SK-N-SH (cell line): ENCODE measurements at regions not wholly inside any gene's neighbourhood (a gene's known extent, or its start where the extent isn't known, plus 50 kb on each side); places are given as distances from the start of the nearest gene placed in this dataset.

ENCODE experiments used
- CTCF ChIA-PET: fragments of 300-600, 350-600 bp; formaldehyde crosslinking; extraction: SDS; loops from one replicate; lab custom pipeline; 2021; lab: Yijun Ruan, JAX
- POLR2A ChIA-PET: fragments of 350-600 bp; sonication (Branson Sonifier 250); formaldehyde crosslinking; extraction: SDS; loops from one replicate; lab custom pipeline; 2020; ENCODE audit warnings: antibody characterized with exemption, inconsistent platforms; lab: Yijun Ruan, JAX
- DNase-seq: peaks from one replicate; pipeline ENCODE4 v3.0.0; 2012
- H2AFZ ChIP-seq: fragments of 200-600 bp; sonication (generic); 2 replicates; pipeline ENCODE4 v1.8.1; 2016; ENCODE audit warnings: antibody characterized with exemption, mild to moderate bottlenecking, low read depth
- H3F3A ChIP-seq: fragments of 200-600 bp; sonication (generic); replicated peaks from 2 replicates; pipeline ENCODE3; 2016; ENCODE audit warnings: antibody characterized with exemption, mild to moderate bottlenecking; ENCODE audit not compliant: insufficient read depth
- H3K27ac ChIP-seq, 2 experiments: fragments of 200-500 bp in 1 of 2; fragments of 200-600 bp in 1 of 2; sonication (Bioruptor generic) in 1 of 2; sonication (generic), shearing (Covaris generic) in 1 of 2; 2 replicates each; pipeline versions ENCODE4 v1.5.1 to v1.6.1; 2014 to 2016; ENCODE audit warnings: low read depth in 2 of 2, inconsistent platforms in 1 of 2, low read length in 1 of 2, mild to moderate bottlenecking in 1 of 2, mixed read lengths in 1 of 2
- H3K27me3 ChIP-seq: fragments of 200-600 bp; sonication (generic), shearing (Covaris generic); 2 replicates; pipeline ENCODE4 v1.6.1; 2016; ENCODE audit warnings: mixed run types; ENCODE audit not compliant: insufficient read depth
- H3K36me3 ChIP-seq, 2 experiments: fragments of 200-500 bp in 1 of 2; fragments of 200-600 bp in 1 of 2; sonication (Bioruptor generic) in 1 of 2; sonication (generic) in 1 of 2; replicated peaks in 1 of 2; 2 replicates each; pipeline versions ENCODE3 to v1.5.1; 2014 to 2016; ENCODE audit warnings: low read length in 1 of 2, mild to moderate bottlenecking in 1 of 2; ENCODE audit not compliant: insufficient read depth in 2 of 2, control insufficient read depth in 1 of 2
- H3K4me1 ChIP-seq, 2 experiments: fragments of 200-500 bp in 1 of 2; fragments of 200-600 bp in 1 of 2; sonication (Bioruptor generic) in 1 of 2; sonication (generic), shearing (Covaris generic) in 1 of 2; 2 replicates each; pipeline versions ENCODE4 v1.5.1 to v1.6.1; 2014 to 2016; ENCODE audit warnings: low read depth in 1 of 2, low read length in 1 of 2, mixed run types in 1 of 2; ENCODE audit not compliant: insufficient read depth in 2 of 2, control insufficient read depth in 1 of 2
- H3K4me2 ChIP-seq: fragments of 200-600 bp; sonication (generic), shearing (Covaris generic); 2 replicates; pipeline ENCODE4 v1.6.1; 2017; ENCODE audit warnings: mixed run types
- H3K4me3 ChIP-seq, 2 experiments: fragments of 200-500 bp in 1 of 2; fragments of 200-600 bp in 1 of 2; sonication (Bioruptor generic) in 1 of 2; sonication (generic), shearing (Covaris generic) in 1 of 2; 2 replicates each; pipeline versions ENCODE4 v1.5.1 to v1.8.1; 2014 to 2016; ENCODE audit warnings: low read depth in 2 of 2, inconsistent platforms in 1 of 2, low read length in 1 of 2, mild to moderate bottlenecking in 1 of 2, mixed read lengths in 1 of 2, moderate library complexity in 1 of 2
- H3K79me2 ChIP-seq: fragments of 200-600 bp; sonication (generic); 2 replicates; pipeline ENCODE4 v1.8.1; 2017; ENCODE audit warnings: mild to moderate bottlenecking; ENCODE audit not compliant: insufficient read depth
- H3K9ac ChIP-seq: fragments of 200-600 bp; sonication (generic); 2 replicates; pipeline ENCODE4 v1.6.1; 2017; ENCODE audit warnings: mixed run types
- H3K9me2 ChIP-seq: fragments of 200-600 bp; sonication (generic); 2 replicates; pipeline ENCODE4 v1.6.1; 2017; ENCODE audit warnings: mixed run types
- H3K9me3 ChIP-seq: fragments of 200-600 bp; sonication (generic); 2 replicates; pipeline ENCODE4 v1.6.1; 2017; ENCODE audit warnings: mixed run types, mild to moderate bottlenecking, moderate library complexity
- H4K20me1 ChIP-seq: fragments of 200-600 bp; sonication (generic); 2 replicates; pipeline ENCODE4 v1.6.1; 2017; ENCODE audit warnings: mild to moderate bottlenecking, mixed run types; ENCODE audit not compliant: insufficient read depth
- ELF1 ChIP-seq: IDR thresholded peaks from 2 replicates; pipeline ENCODE4 v1.4.0; 2012
- FOXJ3 ChIP-seq: sonication (generic); formaldehyde crosslinking; IDR thresholded peaks from 2 replicates; pipeline ENCODE4 v1.5.1; 2020; ENCODE audit warnings: mild to moderate bottlenecking, missing genetic modification reagents
- GABPA ChIP-seq: IDR thresholded peaks from 2 replicates; pipeline ENCODE4 v1.4.0; 2012; ENCODE audit warnings: low read depth, mild to moderate bottlenecking
- GATA2 ChIP-seq: sonication (generic); formaldehyde crosslinking; IDR thresholded peaks from 2 replicates; pipeline ENCODE4 v1.5.0; 2020; ENCODE audit warnings: mild to moderate bottlenecking, missing genetic modification reagents
- MEF2A ChIP-seq: IDR thresholded peaks from 2 replicates; pipeline ENCODE4 v1.4.0; 2012; ENCODE audit warnings: low read depth, borderline replicate concordance
- NFIC ChIP-seq: IDR thresholded peaks from 2 replicates; pipeline ENCODE4 v1.4.0; 2012; ENCODE audit warnings: borderline replicate concordance
- NRF1 ChIP-seq: IDR thresholded peaks from 2 replicates; pipeline ENCODE4 v1.6.1; 2012; ENCODE audit warnings: low read depth, mild to moderate bottlenecking, low read length
- RFX5 ChIP-seq: IDR thresholded peaks from 2 replicates; pipeline ENCODE4 v1.6.1; 2012; ENCODE audit warnings: mild to moderate bottlenecking, improper control_type of control experiment, low read length
- RXRA ChIP-seq: IDR thresholded peaks from 2 replicates; pipeline ENCODE4 v1.4.0; 2012; ENCODE audit warnings: low read depth, mild to moderate bottlenecking, borderline replicate concordance
- TCF12 ChIP-seq: IDR thresholded peaks from 2 replicates; pipeline ENCODE4 v1.4.0; 2012
- WGBS: methylation state at CpG from one replicate; pipeline ENCODE4 v1.1.6; 2017; ENCODE audit warnings: low lambda C conversion rate; 5-methylcytosine and 5-hydroxymethylcytosine counted together
- TF ChIP-seq, protein P1 (sequence below): IDR thresholded peaks from 2 replicates; pipeline ENCODE4 v1.4.0; 2012; ENCODE audit warnings: low read depth, borderline replicate concordance
- TF ChIP-seq, protein P2 (sequence below): fragments of 200-600 bp; sonication (generic); IDR thresholded peaks from 2 replicates; pipeline ENCODE4 v1.6.1; 2017; ENCODE audit warnings: antibody characterized with exemption, mild to moderate bottlenecking, moderate library complexity
- TF ChIP-seq, protein P3 (sequence below): fragments of 150-350 bp; IDR thresholded peaks from 2 replicates; pipeline ENCODE4 v1.6.1; 2017; ENCODE audit warnings: antibody characterized with exemption, low read length, low read depth, borderline replicate concordance
- TF ChIP-seq, protein P4 (sequence below): IDR thresholded peaks from 2 replicates; pipeline ENCODE4; 2012

DNA sequence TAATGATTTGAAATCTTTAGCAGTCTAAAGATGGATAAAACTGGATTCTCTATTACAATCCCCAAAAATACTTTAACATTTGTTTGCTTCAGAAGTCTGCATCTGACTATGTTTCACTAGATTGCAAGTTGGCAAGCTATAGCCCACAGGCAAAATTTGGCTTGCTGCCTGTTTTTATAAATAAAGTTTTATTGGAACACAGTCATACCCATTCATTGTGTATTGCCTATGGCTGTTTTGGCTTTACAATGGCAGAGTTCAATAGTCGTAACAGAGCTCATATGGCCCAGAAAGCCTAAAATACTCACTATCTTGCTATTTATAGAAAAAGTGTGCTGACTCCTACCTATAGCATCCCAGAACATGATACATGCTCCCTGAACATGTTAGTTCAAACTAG, 89.0 kb upstream of the GPR141 start:
- H3K4me2 ChIP-seq, result no peak overlapping the region
- no peaks in the 10 kb centered on the region for H3K9me3 ChIP-seq
- H2AFZ ChIP-seq, result no peak overlapping the region
- H3K27ac ChIP-seq, result no peak overlapping the region
- H3K9ac ChIP-seq, result no peak overlapping the region
- H3K4me3 ChIP-seq, result no peak overlapping the region
- TF ChIP-seq, protein P1, sequence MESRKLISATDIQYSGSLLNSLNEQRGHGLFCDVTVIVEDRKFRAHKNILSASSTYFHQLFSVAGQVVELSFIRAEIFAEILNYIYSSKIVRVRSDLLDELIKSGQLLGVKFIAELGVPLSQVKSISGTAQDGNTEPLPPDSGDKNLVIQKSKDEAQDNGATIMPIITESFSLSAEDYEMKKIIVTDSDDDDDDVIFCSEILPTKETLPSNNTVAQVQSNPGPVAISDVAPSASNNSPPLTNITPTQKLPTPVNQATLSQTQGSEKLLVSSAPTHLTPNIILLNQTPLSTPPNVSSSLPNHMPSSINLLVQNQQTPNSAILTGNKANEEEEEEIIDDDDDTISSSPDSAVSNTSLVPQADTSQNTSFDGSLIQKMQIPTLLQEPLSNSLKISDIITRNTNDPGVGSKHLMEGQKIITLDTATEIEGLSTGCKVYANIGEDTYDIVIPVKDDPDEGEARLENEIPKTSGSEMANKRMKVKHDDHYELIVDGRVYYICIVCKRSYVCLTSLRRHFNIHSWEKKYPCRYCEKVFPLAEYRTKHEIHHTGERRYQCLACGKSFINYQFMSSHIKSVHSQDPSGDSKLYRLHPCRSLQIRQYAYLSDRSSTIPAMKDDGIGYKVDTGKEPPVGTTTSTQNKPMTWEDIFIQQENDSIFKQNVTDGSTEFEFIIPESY, result no peak
- TF ChIP-seq MEF2A (no peak), NFIC (no peak), GABPA (no peak), NRF1 (no peak), RXRA (no peak), ELF1 (no peak), FOXJ3 (no peak), TCF12 (no peak), GATA2 (no peak), RFX5 (no peak)
- TF ChIP-seq, protein P2, sequence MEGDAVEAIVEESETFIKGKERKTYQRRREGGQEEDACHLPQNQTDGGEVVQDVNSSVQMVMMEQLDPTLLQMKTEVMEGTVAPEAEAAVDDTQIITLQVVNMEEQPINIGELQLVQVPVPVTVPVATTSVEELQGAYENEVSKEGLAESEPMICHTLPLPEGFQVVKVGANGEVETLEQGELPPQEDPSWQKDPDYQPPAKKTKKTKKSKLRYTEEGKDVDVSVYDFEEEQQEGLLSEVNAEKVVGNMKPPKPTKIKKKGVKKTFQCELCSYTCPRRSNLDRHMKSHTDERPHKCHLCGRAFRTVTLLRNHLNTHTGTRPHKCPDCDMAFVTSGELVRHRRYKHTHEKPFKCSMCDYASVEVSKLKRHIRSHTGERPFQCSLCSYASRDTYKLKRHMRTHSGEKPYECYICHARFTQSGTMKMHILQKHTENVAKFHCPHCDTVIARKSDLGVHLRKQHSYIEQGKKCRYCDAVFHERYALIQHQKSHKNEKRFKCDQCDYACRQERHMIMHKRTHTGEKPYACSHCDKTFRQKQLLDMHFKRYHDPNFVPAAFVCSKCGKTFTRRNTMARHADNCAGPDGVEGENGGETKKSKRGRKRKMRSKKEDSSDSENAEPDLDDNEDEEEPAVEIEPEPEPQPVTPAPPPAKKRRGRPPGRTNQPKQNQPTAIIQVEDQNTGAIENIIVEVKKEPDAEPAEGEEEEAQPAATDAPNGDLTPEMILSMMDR, result no peak
- TF ChIP-seq, protein P3, sequence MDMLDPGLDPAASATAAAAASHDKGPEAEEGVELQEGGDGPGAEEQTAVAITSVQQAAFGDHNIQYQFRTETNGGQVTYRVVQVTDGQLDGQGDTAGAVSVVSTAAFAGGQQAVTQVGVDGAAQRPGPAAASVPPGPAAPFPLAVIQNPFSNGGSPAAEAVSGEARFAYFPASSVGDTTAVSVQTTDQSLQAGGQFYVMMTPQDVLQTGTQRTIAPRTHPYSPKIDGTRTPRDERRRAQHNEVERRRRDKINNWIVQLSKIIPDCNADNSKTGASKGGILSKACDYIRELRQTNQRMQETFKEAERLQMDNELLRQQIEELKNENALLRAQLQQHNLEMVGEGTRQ, result no peak
- TF ChIP-seq, protein P4, sequence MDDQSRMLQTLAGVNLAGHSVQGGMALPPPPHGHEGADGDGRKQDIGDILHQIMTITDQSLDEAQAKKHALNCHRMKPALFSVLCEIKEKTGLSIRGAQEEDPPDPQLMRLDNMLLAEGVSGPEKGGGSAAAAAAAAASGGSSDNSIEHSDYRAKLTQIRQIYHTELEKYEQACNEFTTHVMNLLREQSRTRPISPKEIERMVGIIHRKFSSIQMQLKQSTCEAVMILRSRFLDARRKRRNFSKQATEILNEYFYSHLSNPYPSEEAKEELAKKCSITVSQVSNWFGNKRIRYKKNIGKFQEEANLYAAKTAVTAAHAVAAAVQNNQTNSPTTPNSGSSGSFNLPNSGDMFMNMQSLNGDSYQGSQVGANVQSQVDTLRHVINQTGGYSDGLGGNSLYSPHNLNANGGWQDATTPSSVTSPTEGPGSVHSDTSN, result no peak
- H3K36me3 ChIP-seq, result no peaks in the 10 kb centered on the region
- no peaks in the 10 kb centered on the region for H4K20me1 ChIP-seq
- no peak for DNase-seq
- ChIA-PET POLR2A (no interaction called here), CTCF (interaction anchor here (1.0 to 1.3 kb wide), 2 partner anchors 12 to 99 kb away, joined by 3 read pairs; no protein-coding TSS in a partner anchor)
- H3K4me1 ChIP-seq, result no peaks in the 10 kb centered on the region; a peak in 1 of 4 replicates
- H3K79me2 ChIP-seq, result no peaks in the 10 kb centered on the region
- H3K27me3 ChIP-seq, result no peaks in the 10 kb centered on the region
- 37% methylated on average over 1 of the region's 1 CpG for WGBS
- no peaks in the 10 kb centered on the region for H3F3A ChIP-seq
- H3K9me2 ChIP-seq, result no peaks in the 10 kb centered on the region
